ENCODE measurements at regions not wholly inside any gene's neighbourhood (a gene's known extent, or its start where the extent isn't known, plus 50 kb on each side); places are given as distances from the start of the nearest gene placed in this dataset.

DNA sequence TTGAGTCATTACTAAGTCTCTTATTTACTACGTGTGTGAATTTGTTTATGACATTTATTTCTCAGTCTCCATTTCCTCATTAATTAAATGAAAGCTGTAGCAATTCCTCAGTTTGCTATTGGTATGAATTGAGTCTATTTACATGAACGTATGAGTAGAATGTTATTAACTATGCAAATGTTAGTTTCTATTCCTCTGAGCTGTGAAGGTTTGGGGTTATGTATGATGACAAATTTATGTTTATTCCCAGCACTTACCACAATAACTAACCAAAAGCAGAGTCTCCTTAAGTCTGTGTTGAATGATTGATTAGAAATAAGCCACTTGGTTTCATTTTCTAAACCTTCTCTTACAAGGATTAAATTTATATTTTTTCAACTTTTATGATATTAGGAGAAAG, 1340.9 kb downstream of the FSCB start:
- Mint-ChIP-seq H3K4me1 (no peaks in the 10 kb centered on the region), H3K9me3 (ENCODE audit: insufficient read depth) (no peaks in the 10 kb centered on the region), H3K4me3 (no peak overlapping the region), H3K27ac (no peak overlapping the region), H3K27me3 (no peaks in the 10 kb centered on the region)
- Histone ChIP-seq H2AFZ (ENCODE audit: insufficient read depth, low read depth, low read length, poor library complexity, severe bottlenecking) (no peak overlapping the region), H3K79me2 (ENCODE audit: control insufficient read depth, insufficient read depth, low read length) (no peaks in the 10 kb centered on the region), H3K9me3 (ENCODE audit: control extremely low read depth in 1 of 3, control insufficient read depth in 2 of 3, insufficient read depth in 1 of 3, low read length in 2 of 3) (peaks cover 0 to 1% (median 0%) of the 10 kb centered on the region in 3 donors), H4K20me1 (ENCODE audit: control insufficient read depth, insufficient read depth, low read length, poor library complexity, severe bottlenecking) (no peaks in the 10 kb centered on the region), H3K4me1 (ENCODE audit: control insufficient read depth in 2 of 2, insufficient read depth in 2 of 2, low read length in 2 of 2) (no peaks in the 10 kb centered on the region), H3K4me3 (ENCODE audit: control extremely low read depth in 1 of 5, extremely low read depth in 1 of 5, insufficient read depth in 1 of 5, low read depth in 2 of 5, low read length in 4 of 5) (no peak overlapping the region), H3K36me3 (replicated peaks in 1 of 2; ENCODE audit: control extremely low read depth in 1 of 2, control insufficient read depth in 1 of 2, extremely low read depth in 1 of 2, insufficient read depth in 2 of 2, low read length in 1 of 2) (no peaks in the 10 kb centered on the region), H3K9ac (ENCODE audit: low read length) (no peak overlapping the region), H3K27me3 (replicated peaks in 1 of 4; ENCODE audit: control extremely low read depth in 1 of 4, control insufficient read depth in 3 of 4, insufficient read depth in 4 of 4, low read length in 3 of 4) (no peaks in the 10 kb centered on the region), H3K4me2 (replicated peaks; ENCODE audit: low read depth, low read length, poor library complexity, severe bottlenecking) (no peak overlapping the region), H3K27ac (ENCODE audit: low read length in 2 of 2) (no peak overlapping the region)
- intact Hi-C loops (cut with micrococcal nuclease), result no loop called here
- no CpG with 5 or more reads among the region's 2 CpGs for whole genome bisulfite sequencing (ENCODE audit: insufficient coverage)
- TF ChIP-seq EZH2 (IDR thresholded peaks at IDR 0.05; ENCODE audit: borderline replicate concordance, insufficient read depth, low read depth, low read length, poor library complexity, severe bottlenecking), result no peak
- TF ChIP-seq, protein P1, sequence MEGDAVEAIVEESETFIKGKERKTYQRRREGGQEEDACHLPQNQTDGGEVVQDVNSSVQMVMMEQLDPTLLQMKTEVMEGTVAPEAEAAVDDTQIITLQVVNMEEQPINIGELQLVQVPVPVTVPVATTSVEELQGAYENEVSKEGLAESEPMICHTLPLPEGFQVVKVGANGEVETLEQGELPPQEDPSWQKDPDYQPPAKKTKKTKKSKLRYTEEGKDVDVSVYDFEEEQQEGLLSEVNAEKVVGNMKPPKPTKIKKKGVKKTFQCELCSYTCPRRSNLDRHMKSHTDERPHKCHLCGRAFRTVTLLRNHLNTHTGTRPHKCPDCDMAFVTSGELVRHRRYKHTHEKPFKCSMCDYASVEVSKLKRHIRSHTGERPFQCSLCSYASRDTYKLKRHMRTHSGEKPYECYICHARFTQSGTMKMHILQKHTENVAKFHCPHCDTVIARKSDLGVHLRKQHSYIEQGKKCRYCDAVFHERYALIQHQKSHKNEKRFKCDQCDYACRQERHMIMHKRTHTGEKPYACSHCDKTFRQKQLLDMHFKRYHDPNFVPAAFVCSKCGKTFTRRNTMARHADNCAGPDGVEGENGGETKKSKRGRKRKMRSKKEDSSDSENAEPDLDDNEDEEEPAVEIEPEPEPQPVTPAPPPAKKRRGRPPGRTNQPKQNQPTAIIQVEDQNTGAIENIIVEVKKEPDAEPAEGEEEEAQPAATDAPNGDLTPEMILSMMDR (IDR thresholded peaks at IDR 0.05), result no peak
- ChIA-PET CTCF (no interaction called here), POLR2A (no interaction called here)
- ATAC-seq (ENCODE audit: low read depth) (no peak), DNase-seq (no peak)

DNA sequence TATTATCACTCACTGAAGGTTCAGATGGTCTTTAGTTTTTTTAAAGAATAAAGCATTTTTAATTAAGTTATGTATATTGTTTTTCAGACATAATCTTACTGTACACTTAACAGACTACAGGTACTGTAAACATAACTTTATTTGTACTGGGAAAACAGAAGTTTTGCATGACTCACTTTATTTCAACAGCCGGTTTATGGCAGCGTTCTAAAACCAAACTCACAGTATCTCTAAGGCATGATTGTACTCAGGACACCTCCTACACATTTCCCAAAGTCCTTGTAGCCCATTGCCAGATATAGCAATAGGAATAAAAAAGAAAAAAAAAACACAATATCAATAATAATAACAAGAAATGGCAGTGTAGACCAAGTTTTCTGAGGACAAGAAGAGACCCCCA, 1341.4 kb downstream of the FSCB start:
- Mint-ChIP-seq H3K9me3 (ENCODE audit: insufficient read depth) (no peaks in the 10 kb centered on the region), H3K4me3 (no peak overlapping the region), H3K4me1 (no peaks in the 10 kb centered on the region), H3K27me3 (no peaks in the 10 kb centered on the region), H3K27ac (no peak overlapping the region)
- no peaks in the 10 kb centered on the region for H3K27me3 ChIP-seq (replicated peaks in 1 of 4; ENCODE audit: control extremely low read depth in 1 of 4, control insufficient read depth in 3 of 4, insufficient read depth in 4 of 4, low read length in 3 of 4)
- H3K36me3 ChIP-seq (replicated peaks in 1 of 2; ENCODE audit: control extremely low read depth in 1 of 2, control insufficient read depth in 1 of 2, extremely low read depth in 1 of 2, insufficient read depth in 2 of 2, low read length in 1 of 2), result no peaks in the 10 kb centered on the region
- no peak overlapping the region for H3K4me3 ChIP-seq (ENCODE audit: control extremely low read depth in 1 of 5, extremely low read depth in 1 of 5, insufficient read depth in 1 of 5, low read depth in 2 of 5, low read length in 4 of 5)
- DNase-seq, result no peak
- intact Hi-C loops (cut with micrococcal nuclease), result no loop called here
- no peak overlapping the region for H3K4me2 ChIP-seq (replicated peaks; ENCODE audit: low read depth, low read length, poor library complexity, severe bottlenecking)
- CTCF ChIA-PET, result no interaction called here
- no peaks in the 10 kb centered on the region for H3K4me1 ChIP-seq (ENCODE audit: control insufficient read depth in 2 of 2, insufficient read depth in 2 of 2, low read length in 2 of 2)
- H3K9me3 ChIP-seq (ENCODE audit: control extremely low read depth in 1 of 3, control insufficient read depth in 2 of 3, insufficient read depth in 1 of 3, low read length in 2 of 3), result peaks cover 0 to 1% (median 0%) of the 10 kb centered on the region in 3 donors
- no peak overlapping the region for H2AFZ ChIP-seq (ENCODE audit: insufficient read depth, low read depth, low read length, poor library complexity, severe bottlenecking)
- H3K27ac ChIP-seq (ENCODE audit: low read length in 2 of 2), result no peak overlapping the region
- no peaks in the 10 kb centered on the region for H4K20me1 ChIP-seq (ENCODE audit: control insufficient read depth, insufficient read depth, low read length, poor library complexity, severe bottlenecking)
- WGBS (ENCODE audit: insufficient coverage), result no CpG with 5 or more reads among the region's 2 CpGs
- H3K9ac ChIP-seq (ENCODE audit: low read length), result no peak overlapping the region
- H3K79me2 ChIP-seq (ENCODE audit: control insufficient read depth, insufficient read depth, low read length), result no peaks in the 10 kb centered on the region
- POLR2A ChIA-PET, result no interaction called here
- ATAC-seq (ENCODE audit: low read depth), result no peak
- TF ChIP-seq EZH2 (IDR thresholded peaks at IDR 0.05; ENCODE audit: borderline replicate concordance, insufficient read depth, low read depth, low read length, poor library complexity, severe bottlenecking), result no peak
- TF ChIP-seq, protein P1 (IDR thresholded peaks at IDR 0.05), result no peak

Data from B cell (primary cell).